HepG2 (cell line): ENCODE measurements at regions not wholly inside any gene's neighbourhood (a gene's known extent, or its start where the extent isn't known, plus 50 kb on each side); places are given as distances from the start of the nearest gene placed in this dataset.

ENCODE experiments used
- ATAC-seq: fragments of 200-7000 bp; cut with Tn5 transposase; 3 replicates; pipeline ENCODE4 v1.9.1; 2020; ENCODE audit warnings: mild to moderate bottlenecking, moderate library complexity
- BruUV-seq: library from RNA; stranded (reverse); fragments of 400-500 nt; replicated peaks from 2 replicates; lab custom pipeline; 2021; lab: Mats Ljungman, UMichigan
- CTCF ChIA-PET: fragments of 300-600 bp; formaldehyde crosslinking; extraction: SDS; loops from one replicate; lab custom pipeline; 2021; ENCODE audit warnings: low total read pairs, inconsistent platforms, low intra/inter-chr PET ratio; lab: Yijun Ruan, JAX
- POLR2A ChIA-PET: fragments of 350-600 bp; sonication (Branson Sonifier 250); formaldehyde crosslinking; loops from one replicate; lab custom pipeline; 2020; ENCODE audit warnings: antibody characterized with exemption, inconsistent platforms; lab: Yijun Ruan, JAX
- DNase-seq: peaks from one replicate; pipeline ENCODE4 v3.0.0-alpha.2; 2015; ENCODE audit warnings: low spot score
- FAIRE-seq: peaks from 3 replicates; lab custom pipeline; 2011; peaks lifted over from hg19 to GRCh38; lab: Jason Lieb, UNC
- H2AFZ ChIP-seq: one replicate; pipeline ENCODE4 v1.6.1; 2011; ENCODE audit warnings: low read length, inconsistent platforms
- H3K27ac ChIP-seq: fragments of 300-600 bp; 3 replicates; pipeline ENCODE4 v1.8.0; 2011; ENCODE audit warnings: mixed run types, mild to moderate bottlenecking, mixed read lengths, low read length, inconsistent platforms; ENCODE audit not compliant: insufficient read depth; ENCODE audit errors: extremely low read length
- H3K27me3 ChIP-seq, 2 experiments: fragments of 200-600 bp in 1 of 2; 2 replicates in 1 of 2; 3 replicates in 1 of 2; pipeline versions ENCODE4 v1.6.0 to v1.8.0; 2011; ENCODE audit warnings: low read length in 2 of 2, mild to moderate bottlenecking in 2 of 2, moderate library complexity in 2 of 2, inconsistent platforms in 1 of 2; ENCODE audit not compliant: insufficient read depth in 2 of 2, control insufficient read depth in 1 of 2
- H3K36me3 ChIP-seq, 2 experiments: fragments of 200-600 bp in 1 of 2; replicated peaks in 1 of 2; 2 replicates in 1 of 2; 3 replicates in 1 of 2; pipeline versions ENCODE4 v1.5.1 to v1.8.0; 2011; ENCODE audit warnings: low read length in 2 of 2, inconsistent platforms in 1 of 2; ENCODE audit not compliant: insufficient read depth in 2 of 2, control insufficient read depth in 1 of 2
- H3K4me1 ChIP-seq: 2 replicates; pipeline ENCODE4 v1.5.1; 2012; ENCODE audit warnings: low read length, inconsistent platforms; ENCODE audit not compliant: insufficient read depth
- H3K4me2 ChIP-seq: 2 replicates; pipeline ENCODE4 v1.6.0; 2011; ENCODE audit warnings: low read depth, low read length, inconsistent platforms
- H3K4me3 ChIP-seq, 3 experiments: fragments of 200-600 bp in 1 of 3; sonication (generic), shearing (Covaris generic) in 1 of 3; replicated peaks in 1 of 3; 2 replicates each; pipeline ENCODE4 v1.5.1; 2011 to 2016; ENCODE audit warnings: low read length in 3 of 3, inconsistent platforms in 2 of 3, low read depth in 2 of 3, mild to moderate bottlenecking in 2 of 3, control low read depth in 1 of 3, mixed read lengths in 1 of 3; ENCODE audit not compliant: insufficient read depth in 1 of 3
- H3K79me2 ChIP-seq: one replicate; pipeline ENCODE4 v1.6.1; 2011; ENCODE audit warnings: low read length, inconsistent platforms; ENCODE audit not compliant: insufficient read depth
- H3K9ac ChIP-seq: 2 replicates; pipeline ENCODE4 v1.6.0; 2011; ENCODE audit warnings: mild to moderate bottlenecking, low read depth, low read length, inconsistent platforms; ENCODE audit not compliant: insufficient read depth
- H3K9me3 ChIP-seq: 2 replicates; pipeline ENCODE4 v1.5.1; 2012; ENCODE audit warnings: mild to moderate bottlenecking, low read length
- H4K20me1 ChIP-seq: 2 replicates; pipeline ENCODE4 v1.6.0; 2011; ENCODE audit warnings: inconsistent platforms, mild to moderate bottlenecking, low read length, moderate library complexity; ENCODE audit not compliant: insufficient read depth
- CHD4 ChIP-seq: fragments of 200-600 bp; sonication (generic); IDR thresholded peaks from 2 replicates; pipeline ENCODE4 v1.7.0; 2017; ENCODE audit warnings: mild to moderate bottlenecking, low read length, borderline replicate concordance
- EEA1 ChIP-seq: sonication (generic); formaldehyde crosslinking; IDR thresholded peaks from 2 replicates; pipeline ENCODE4 v1.5.1; 2020; ENCODE audit warnings: mild to moderate bottlenecking, missing genetic modification reagents, borderline replicate concordance
- HDAC6 ChIP-seq: fragments of 200-600 bp; sonication (generic); IDR thresholded peaks from 2 replicates; pipeline ENCODE4 v1.7.0; 2017; ENCODE audit warnings: mild to moderate bottlenecking, antibody characterized with exemption, low read length, low read depth
- HNRNPK ChIP-seq: fragments of 200-400 bp; formaldehyde crosslinking; IDR thresholded peaks from 2 replicates; pipeline ENCODE4 v1.6.1; 2018; ENCODE audit warnings: low read length, low read depth, moderate library complexity, mild to moderate bottlenecking; ENCODE audit not compliant: poor library complexity, severe bottlenecking
- MEF2D ChIP-seq: sonication (generic); formaldehyde crosslinking; IDR thresholded peaks from 2 replicates; pipeline ENCODE4 v1.5.1; 2020; ENCODE audit warnings: mild to moderate bottlenecking, missing genetic modification reagents
- NCOA1 ChIP-seq: sonication (generic); formaldehyde crosslinking; IDR thresholded peaks from 2 replicates; pipeline ENCODE4 v1.9.0; 2021; ENCODE audit warnings: missing genetic modification reagents
- NFAT5 ChIP-seq: sonication (generic); formaldehyde crosslinking; IDR thresholded peaks from 2 replicates; pipeline ENCODE4 v1.4.0; 2020; ENCODE audit warnings: missing genetic modification reagents
- NR0B2 ChIP-seq: sonication (generic); formaldehyde crosslinking; IDR thresholded peaks from 2 replicates; pipeline ENCODE4 v1.4.0; 2020; ENCODE audit warnings: mild to moderate bottlenecking, missing genetic modification reagents
- ZBTB37 ChIP-seq: sonication (generic); formaldehyde crosslinking; IDR thresholded peaks from 2 replicates; pipeline ENCODE4 v1.4.0; 2020; ENCODE audit warnings: mild to moderate bottlenecking, missing genetic modification reagents
- ZBTB42 ChIP-seq: sonication (generic); formaldehyde crosslinking; IDR thresholded peaks from 2 replicates; pipeline ENCODE4 v1.5.0; 2020; ENCODE audit warnings: mild to moderate bottlenecking, missing genetic modification reagents
- ZNF234 ChIP-seq: sonication (generic); formaldehyde crosslinking; conservative IDR thresholded peaks from 2 replicates; pipeline ENCODE4 v1.5.1; 2020; ENCODE audit warnings: mild to moderate bottlenecking, missing genetic modification reagents
- ZNF703 ChIP-seq: sonication (generic); formaldehyde crosslinking; IDR thresholded peaks from 2 replicates; pipeline ENCODE4 v1.5.1; 2020; ENCODE audit warnings: missing genetic modification reagents, mild to moderate bottlenecking, moderate library complexity, borderline replicate concordance
- WGBS: methylation state at CpG from one replicate; pipeline ENCODE4 v1.1.6; 2017; ENCODE audit warnings: low lambda C conversion rate; 5-methylcytosine and 5-hydroxymethylcytosine counted together
- in situ Hi-C: cut with HindIII; loops from 2 replicates; pipeline ENCODE4 v1.10.0; 2017; ENCODE audit warnings: low pct_unique_long_range_greater_than_20kb; ENCODE audit not compliant: extremely low pct_ligation_motif_present
- intact Hi-C: fragments of 100-400 bp; cut with micrococcal nuclease; formaldehyde crosslinking; loops from one replicate; pipeline ENCODE4 v1.10.0; 2022; ENCODE audit not compliant: unreplicated experiment

- Histone ChIP-seq H3K36me3 (no peaks in the 10 kb centered on the region), H3K27me3 (no peaks in the 10 kb centered on the region; a peak in 1 of 5 replicates), H3K9me3 (peaks cover 13% of the 10 kb centered on the region), H3K27ac (no peak overlapping the region), H4K20me1 (no peaks in the 10 kb centered on the region), H3K4me3 (no peak overlapping the region), H3K79me2 (no peaks in the 10 kb centered on the region), H3K4me2 (no peak overlapping the region), H2AFZ (no peak overlapping the region), H3K4me1 (no peaks in the 10 kb centered on the region), H3K9ac (no peak overlapping the region)
- POLR2A ChIA-PET: no interaction called here
- FAIRE-seq (no peak), ATAC-seq (no peak), DNase-seq (no peak)
- CTCF ChIA-PET: no interaction called here
- BruUV-seq: no TSS peak
- TF ChIP-seq HDAC6 (no peak), NCOA1 (CRISPR knock-in tag) (no peak), EEA1 (CRISPR knock-in tag) (no peak), MEF2D (CRISPR knock-in tag) (no peak), NR0B2 (CRISPR knock-in tag) (no peak)
- in situ Hi-C loops (no loop called here), intact Hi-C loops (no loop called here)
- 36% methylated on average over 3 of the region's 3 CpGs for WGBS
Observed at GRCh38 chr1:38275960-38276359, 229.4 kb upstream of the POU3F1 start.

GRCh38 chr1:38274974-38275373 is 228.4 kb upstream of the POU3F1 start:
- H3K27ac ChIP-seq: no peak overlapping the region
- DNase-seq (no peak), FAIRE-seq (no peak), ATAC-seq (peak; percentile 78)
- intact Hi-C loops: no loop called here
- H3K27me3 ChIP-seq: no peaks in the 10 kb centered on the region; a peak in 2 of 5 replicates
- no peaks in the 10 kb centered on the region for H3K4me1 ChIP-seq
- POLR2A ChIA-PET: no interaction called here
- H2AFZ ChIP-seq: no peak overlapping the region
- H3K36me3 ChIP-seq: no peaks in the 10 kb centered on the region
- no peak overlapping the region for H3K4me3 ChIP-seq
- no peaks in the 10 kb centered on the region for H4K20me1 ChIP-seq
- no CpG with 5 or more reads among the region's 4 CpGs for WGBS
- CTCF ChIA-PET: no interaction called here
- H3K9ac ChIP-seq: no peak overlapping the region
- H3K9me3 ChIP-seq: peaks cover 13% of the 10 kb centered on the region
- in situ Hi-C loops: no loop called here
- BruUV-seq: no TSS peak
- no peaks in the 10 kb centered on the region for H3K79me2 ChIP-seq
- no peak overlapping the region for H3K4me2 ChIP-seq
- TF ChIP-seq NFAT5 (CRISPR knock-in tag) (no peak), ZNF703 (CRISPR knock-in tag) (no peak), HNRNPK (no peak), ZBTB42 (CRISPR knock-in tag) (no peak), CHD4 (no peak), ZNF234 (CRISPR knock-in tag) (no peak), ZBTB37 (CRISPR knock-in tag) (no peak)
